ENCODE measurements at regions not wholly inside any gene's neighbourhood (a gene's known extent, or its start where the extent isn't known, plus 50 kb on each side); places are given as distances from the start of the nearest gene placed in this dataset.
A peak's percentile ranks its signal among the peaks of the same experiment; 100 is the strongest.

- H3K27ac ChIP-seq (ENCODE audit: low read depth, low read length) = no peak overlapping the region
- H3K4me3 ChIP-seq (ENCODE audit: low read depth, low read length) = no peak overlapping the region
- POLR2A ChIA-PET = no interaction called here
- CTCF ChIA-PET = interaction anchor here (0.5 to 1.7 kb wide), 2 partner anchors 14 to 15 kb away, joined by 3 read pairs; no protein-coding TSS in a partner anchor
- DNase-seq (ENCODE audit: low read depth, low spot score) = no peak
- no peak for TF ChIP-seq CTCF (IDR thresholded peaks at IDR 0.05; ENCODE audit: low read depth, low read length)
- H3K9me3 ChIP-seq (ENCODE audit: control insufficient read depth, insufficient read depth, low read length) = no peaks in the 10 kb centered on the region
- H3K27me3 ChIP-seq (ENCODE audit: control insufficient read depth, insufficient read depth, low read length) = no peaks in the 10 kb centered on the region
These were observed 138.6 kb downstream of the SUCNR1 start for GRCh38 chr3:152011812-152012735.

GRCh38 chr3:152019508-152019907, 146.1 kb downstream of the SUCNR1 start:
- ChIA-PET CTCF (interaction anchor here (0.9 kb wide), 1 partner anchor 52 kb away, joined by 3 read pairs; no protein-coding TSS in a partner anchor), POLR2A (no interaction called here)
- no peak for TF ChIP-seq CTCF (IDR thresholded peaks at IDR 0.05; ENCODE audit: low read depth, low read length)

GRCh38 chr3:152021951-152022461, 148.6 kb downstream of the SUCNR1 start:
- DNase-seq (ENCODE audit: low read depth, low spot score) = no peak
- CTCF ChIA-PET = no interaction called here
- Histone ChIP-seq H3K4me3 (ENCODE audit: low read depth, low read length) (no peak overlapping the region), H3K9me3 (ENCODE audit: control insufficient read depth, insufficient read depth, low read length) (no peaks in the 10 kb centered on the region), H3K27ac (ENCODE audit: low read depth, low read length) (no peak overlapping the region), H3K27me3 (ENCODE audit: control insufficient read depth, insufficient read depth, low read length) (no peaks in the 10 kb centered on the region)
- POLR2A ChIA-PET = no interaction called here
- no peak for TF ChIP-seq CTCF (IDR thresholded peaks at IDR 0.05; ENCODE audit: low read depth, low read length)

More at GRCh38 chr3:152019508-152019907, 146.1 kb downstream of the SUCNR1 start:
- DNase-seq (ENCODE audit: low read depth, low spot score) = no peak
- Histone ChIP-seq H3K27ac (ENCODE audit: low read depth, low read length) (no peak overlapping the region), H3K4me3 (ENCODE audit: low read depth, low read length) (no peak overlapping the region), H3K27me3 (ENCODE audit: control insufficient read depth, insufficient read depth, low read length) (no peaks in the 10 kb centered on the region), H3K9me3 (ENCODE audit: control insufficient read depth, insufficient read depth, low read length) (no peaks in the 10 kb centered on the region)

- H3K9me3 ChIP-seq (ENCODE audit: control insufficient read depth, insufficient read depth, low read length) = no peaks in the 10 kb centered on the region
- no peak overlapping the region for H3K4me3 ChIP-seq (ENCODE audit: low read depth, low read length)
- H3K27ac ChIP-seq (ENCODE audit: low read depth, low read length) = no peak overlapping the region
- ChIA-PET POLR2A (interaction anchor here (0.5 to 1.4 kb wide), 5 partner anchors 49 to 433 kb away, joined by 3 to 6 read pairs (median 3); partner anchors contain the start of gene MBNL1), CTCF (interaction anchor here (0.6 to 2.3 kb wide), 14 partner anchors 15 to 517 kb away, joined by 3 to 15 read pairs (median 4); partner anchors contain the start of gene MBNL1)
- TF ChIP-seq CTCF (IDR thresholded peaks at IDR 0.05; ENCODE audit: low read depth, low read length) = peak; percentile 48
- DNase-seq (ENCODE audit: low read depth, low spot score) = peak; percentile 54
- no peaks in the 10 kb centered on the region for H3K27me3 ChIP-seq (ENCODE audit: control insufficient read depth, insufficient read depth, low read length)
These were observed 152.7 kb downstream of the SUCNR1 start for GRCh38 chr3:152026033-152026556.

GRCh38 chr3:152030320-152030719, 156.9 kb downstream of the SUCNR1 start:
- DNase-seq (ENCODE audit: low read depth, low spot score) = no peak
- Histone ChIP-seq H3K27ac (ENCODE audit: low read depth, low read length) (no peak overlapping the region), H3K27me3 (ENCODE audit: control insufficient read depth, insufficient read depth, low read length) (no peaks in the 10 kb centered on the region), H3K4me3 (ENCODE audit: low read depth, low read length) (no peak overlapping the region), H3K9me3 (ENCODE audit: control insufficient read depth, insufficient read depth, low read length) (no peaks in the 10 kb centered on the region)
- ChIA-PET CTCF (no interaction called here), POLR2A (no interaction called here)
- TF ChIP-seq CTCF (IDR thresholded peaks at IDR 0.05; ENCODE audit: low read depth, low read length) = no peak
